ENCODE measurements at regions not wholly inside any gene's neighbourhood (a gene's known extent, or its start where the extent isn't known, plus 50 kb on each side); places are given as distances from the start of the nearest gene placed in this dataset.

DNA sequence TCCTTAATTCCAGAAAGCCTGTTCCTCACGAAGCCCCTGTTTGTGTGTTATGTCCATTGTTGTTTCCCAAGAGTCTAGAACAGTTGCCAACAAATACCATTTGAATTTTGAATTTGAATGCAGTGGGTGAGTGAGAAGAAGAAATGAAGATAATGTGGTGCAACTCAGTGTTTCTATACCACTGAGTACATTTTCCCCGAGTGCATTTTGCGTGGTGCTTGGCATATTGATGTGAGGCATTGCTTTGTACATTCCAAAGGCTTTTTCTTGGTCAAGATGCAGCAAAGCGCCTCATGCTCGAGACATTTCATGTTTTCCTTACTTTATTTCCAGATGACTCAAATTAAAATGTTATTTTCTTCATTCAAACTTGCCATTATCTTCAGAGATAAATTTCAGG is 253.1 kb upstream of the RPS6KA3 start:
- TF ChIP-seq, protein P1, sequence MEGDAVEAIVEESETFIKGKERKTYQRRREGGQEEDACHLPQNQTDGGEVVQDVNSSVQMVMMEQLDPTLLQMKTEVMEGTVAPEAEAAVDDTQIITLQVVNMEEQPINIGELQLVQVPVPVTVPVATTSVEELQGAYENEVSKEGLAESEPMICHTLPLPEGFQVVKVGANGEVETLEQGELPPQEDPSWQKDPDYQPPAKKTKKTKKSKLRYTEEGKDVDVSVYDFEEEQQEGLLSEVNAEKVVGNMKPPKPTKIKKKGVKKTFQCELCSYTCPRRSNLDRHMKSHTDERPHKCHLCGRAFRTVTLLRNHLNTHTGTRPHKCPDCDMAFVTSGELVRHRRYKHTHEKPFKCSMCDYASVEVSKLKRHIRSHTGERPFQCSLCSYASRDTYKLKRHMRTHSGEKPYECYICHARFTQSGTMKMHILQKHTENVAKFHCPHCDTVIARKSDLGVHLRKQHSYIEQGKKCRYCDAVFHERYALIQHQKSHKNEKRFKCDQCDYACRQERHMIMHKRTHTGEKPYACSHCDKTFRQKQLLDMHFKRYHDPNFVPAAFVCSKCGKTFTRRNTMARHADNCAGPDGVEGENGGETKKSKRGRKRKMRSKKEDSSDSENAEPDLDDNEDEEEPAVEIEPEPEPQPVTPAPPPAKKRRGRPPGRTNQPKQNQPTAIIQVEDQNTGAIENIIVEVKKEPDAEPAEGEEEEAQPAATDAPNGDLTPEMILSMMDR (IDR thresholded peaks at IDR 0.05): no peak
- no peak for TF ChIP-seq POLR2A (IDR thresholded peaks at IDR 0.05)
